Renal cortical epithelial cell (primary cell): ENCODE measurements at regions not wholly inside any gene's neighbourhood (a gene's known extent, or its start where the extent isn't known, plus 50 kb on each side); places are given as distances from the start of the nearest gene placed in this dataset.
"Not testable (repeated sequence)": the region's sequence is repeated elsewhere in the genome, so short reads cannot be mapped to it uniquely, and the experiment has no call there.

Source experiments
- DNase-seq: peaks from one replicate; pipeline ENCODE4 v3.0.0-alpha.2; 2011; ENCODE audit warnings: low read depth

DNA sequence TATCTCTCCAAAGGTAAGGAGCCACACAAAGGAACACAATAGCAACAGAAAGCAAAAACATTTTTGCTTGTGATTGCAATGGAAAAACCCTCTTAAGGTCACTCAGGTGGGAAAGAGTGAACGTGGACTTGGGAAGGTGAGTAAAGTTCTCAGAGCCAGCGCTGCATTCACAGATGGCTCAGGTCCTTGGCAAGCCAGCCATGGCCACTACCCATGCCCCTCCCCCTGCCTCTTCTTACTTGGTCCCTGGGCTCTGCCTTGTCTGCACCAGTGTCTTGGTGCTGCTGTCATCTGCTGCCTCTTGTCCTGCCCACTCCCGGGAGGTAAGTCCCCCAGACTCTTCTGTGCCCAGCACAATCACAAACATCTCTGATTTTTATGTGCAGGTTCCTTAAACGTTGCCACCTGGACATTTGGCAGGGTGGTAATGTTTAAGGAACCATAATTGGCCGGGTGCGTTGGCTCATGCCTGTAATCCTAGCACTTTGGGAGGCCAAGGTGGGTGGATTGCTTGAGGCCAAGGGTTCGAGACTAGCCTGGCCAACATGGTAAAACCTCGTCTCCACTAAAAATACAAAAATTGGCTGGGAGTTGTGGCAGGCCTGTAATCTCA lies 74.6 kb downstream of the FEM1C start:
- no peak for DNase-seq

- no peak for DNase-seq
Measured at GRCh38 chr5:115467628-115468027, 76.9 kb downstream of the FEM1C start.

DNA sequence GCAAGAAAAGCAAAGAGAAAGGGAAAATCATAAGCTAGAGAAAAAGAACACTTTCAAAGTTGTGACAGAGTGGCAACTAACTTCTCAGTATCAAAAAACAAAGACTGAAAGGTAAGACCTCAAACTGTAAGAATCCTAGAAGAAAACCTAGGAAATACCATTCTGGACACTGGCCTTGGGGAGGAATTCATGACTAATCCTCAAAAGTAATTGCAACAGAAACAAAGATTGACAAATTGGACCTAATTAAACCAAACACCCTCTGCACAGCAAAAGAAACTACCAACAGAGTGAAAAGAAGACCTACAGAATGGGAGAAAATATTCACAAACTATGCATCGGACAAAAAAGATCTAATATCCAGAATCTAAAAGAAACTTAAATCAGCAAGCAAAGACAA lies 79.1 kb downstream of the FEM1C start:
- peak; percentile 88 for DNase-seq

DNA sequence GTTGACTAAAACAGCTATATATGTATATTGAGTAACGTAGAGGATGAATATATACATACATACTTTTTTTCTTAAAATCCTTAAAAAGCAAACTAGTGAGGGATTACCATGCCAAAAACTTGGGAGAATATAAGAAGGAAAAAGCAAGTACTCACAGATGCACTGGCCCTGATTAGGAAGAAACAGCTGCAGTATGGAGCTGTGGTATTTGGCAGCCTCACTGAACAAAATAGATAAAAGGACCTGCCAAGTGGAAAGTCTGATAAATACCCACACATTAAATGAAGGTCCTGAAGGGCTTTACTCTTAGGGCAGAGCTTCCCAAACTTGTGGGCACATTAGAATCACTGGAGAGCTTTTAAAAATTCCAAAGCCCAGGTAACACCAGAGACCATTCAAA lies 80.6 kb downstream of the FEM1C start:
- no peak for DNase-seq

- peak; percentile 93 for DNase-seq
Measured at GRCh38 chr5:115461506-115462290, 82.9 kb downstream of the FEM1C start.

GRCh38 chr5:115461093-115461492 lies 83.5 kb downstream of the FEM1C start:
- DNase-seq: no peak

DNA sequence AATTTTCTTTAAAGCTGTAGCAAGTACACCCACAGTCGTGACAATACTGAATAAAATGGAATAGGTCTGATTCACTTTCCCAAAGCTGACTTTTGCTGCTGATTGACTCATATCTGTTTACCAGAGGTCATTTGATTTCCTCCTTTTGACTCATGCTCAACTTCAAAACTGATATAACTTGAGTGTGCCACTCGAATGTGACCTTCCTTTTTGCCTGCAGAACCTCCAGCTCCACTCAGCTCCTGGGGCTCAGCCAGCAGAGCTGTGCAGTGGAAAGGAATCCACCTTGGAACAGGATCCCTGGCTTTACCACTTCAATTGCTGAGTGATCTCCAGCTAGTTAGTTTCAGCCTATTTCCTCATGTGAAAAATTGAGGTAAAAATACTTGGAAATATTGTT lies 84.1 kb downstream of the FEM1C start:
- DNase-seq: peak; percentile 92

DNA sequence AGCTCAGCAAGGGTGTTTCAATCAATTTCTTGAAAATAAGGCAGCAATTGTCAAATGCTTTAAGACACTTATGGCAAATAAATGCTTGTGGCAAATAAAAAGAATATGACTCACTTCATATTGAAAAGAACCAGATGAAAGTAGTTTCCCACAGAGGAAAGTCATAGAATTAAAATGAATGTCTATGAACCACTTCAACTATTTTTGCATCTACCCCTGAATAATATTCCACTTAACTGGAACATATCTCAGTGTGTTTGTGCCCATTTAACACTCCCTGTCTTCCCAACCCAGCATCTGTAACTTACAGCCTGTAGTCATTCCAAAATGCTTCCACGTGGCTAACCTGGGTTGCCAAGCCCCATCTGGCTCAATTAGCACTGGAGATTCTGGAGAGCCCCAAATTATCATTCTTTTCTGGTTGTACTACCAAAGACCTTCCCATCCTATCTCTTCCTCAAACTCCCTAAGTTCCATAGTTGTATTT lies 84.7 kb downstream of the FEM1C start:
- DNase-seq: peak; percentile 65

DNA sequence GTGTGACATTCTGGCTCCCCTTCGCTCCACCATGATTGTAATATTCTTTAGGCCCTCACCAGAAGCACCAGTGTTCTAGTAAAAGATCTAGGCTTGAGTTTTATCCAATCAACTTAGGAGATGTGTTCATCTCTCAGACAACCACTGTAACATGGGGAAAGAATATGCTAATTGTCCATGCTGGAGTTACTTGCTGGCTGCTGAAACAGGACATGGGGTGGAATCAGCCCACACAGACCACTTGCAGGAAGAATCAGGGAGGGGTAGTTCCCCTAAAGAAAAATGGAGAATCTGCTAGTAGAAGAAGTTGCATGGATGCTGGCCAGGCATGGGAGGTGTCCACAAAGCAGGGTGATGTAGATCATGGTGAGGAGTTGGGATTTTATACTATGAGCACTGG lies 86.2 kb downstream of the FEM1C start:
- no peak for DNase-seq

- DNase-seq: peak; percentile 94
Measured at GRCh38 chr5:115458003-115458409, 86.6 kb downstream of the FEM1C start.

- peak; percentile 71 for DNase-seq
Measured at GRCh38 chr5:115457571-115457970, 87.0 kb downstream of the FEM1C start.

GRCh38 chr5:115456539-115457040 lies 88.0 kb downstream of the FEM1C start:
- no peak for DNase-seq

DNA sequence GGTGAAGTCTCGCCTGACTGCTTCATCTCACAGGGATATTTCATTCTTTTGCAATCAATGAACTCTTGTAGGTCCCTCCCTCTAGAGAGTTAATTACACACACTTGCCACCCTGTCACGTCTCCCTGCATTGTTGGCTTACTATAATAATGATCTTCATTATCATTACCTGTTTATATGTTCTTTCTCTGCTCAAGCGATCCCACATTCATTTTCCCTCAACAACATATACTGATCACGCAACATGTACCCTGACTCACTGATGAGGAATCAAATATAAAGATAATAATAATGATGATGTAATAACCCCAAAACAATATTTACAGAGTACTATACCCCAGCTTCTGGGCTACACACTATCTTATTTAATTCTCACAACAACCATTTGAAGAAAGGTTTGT lies 88.5 kb downstream of the FEM1C start:
- peak; percentile 79 for DNase-seq

- DNase-seq: peak; percentile 92
Measured at GRCh38 chr5:115455301-115455707, 89.3 kb downstream of the FEM1C start.

GRCh38 chr5:115453391-115454095 lies 91.0 kb downstream of the FEM1C start:
- no peak for DNase-seq

- peak; percentile 52 for DNase-seq
Measured at GRCh38 chr5:115452536-115453235, 91.9 kb downstream of the FEM1C start.

DNA sequence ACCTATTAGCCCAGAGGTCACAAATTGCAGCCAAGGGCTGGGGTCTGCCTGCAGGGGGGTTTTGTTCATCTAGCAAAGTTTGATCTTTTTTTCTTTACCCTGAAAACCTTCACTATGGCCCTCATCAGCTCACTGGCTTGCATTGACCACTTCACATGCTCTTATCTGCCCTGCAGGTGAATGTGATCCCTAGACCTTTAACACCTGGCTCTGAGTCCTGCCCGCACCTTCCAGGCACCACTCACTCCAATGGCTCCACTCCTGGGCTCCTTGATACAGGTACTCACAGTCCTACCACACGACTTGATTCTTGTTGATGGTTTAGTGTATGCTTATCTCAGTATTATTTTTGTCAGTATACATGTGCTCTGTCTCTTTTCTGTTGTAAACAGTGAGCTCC lies 92.5 kb downstream of the FEM1C start:
- DNase-seq: no peak

- DNase-seq: peak; percentile 90
Measured at GRCh38 chr5:115450741-115451140, 93.8 kb downstream of the FEM1C start.

- not testable (repeated sequence) for DNase-seq
Measured at GRCh38 chr5:115448630-115449029, 95.9 kb downstream of the FEM1C start.

DNA sequence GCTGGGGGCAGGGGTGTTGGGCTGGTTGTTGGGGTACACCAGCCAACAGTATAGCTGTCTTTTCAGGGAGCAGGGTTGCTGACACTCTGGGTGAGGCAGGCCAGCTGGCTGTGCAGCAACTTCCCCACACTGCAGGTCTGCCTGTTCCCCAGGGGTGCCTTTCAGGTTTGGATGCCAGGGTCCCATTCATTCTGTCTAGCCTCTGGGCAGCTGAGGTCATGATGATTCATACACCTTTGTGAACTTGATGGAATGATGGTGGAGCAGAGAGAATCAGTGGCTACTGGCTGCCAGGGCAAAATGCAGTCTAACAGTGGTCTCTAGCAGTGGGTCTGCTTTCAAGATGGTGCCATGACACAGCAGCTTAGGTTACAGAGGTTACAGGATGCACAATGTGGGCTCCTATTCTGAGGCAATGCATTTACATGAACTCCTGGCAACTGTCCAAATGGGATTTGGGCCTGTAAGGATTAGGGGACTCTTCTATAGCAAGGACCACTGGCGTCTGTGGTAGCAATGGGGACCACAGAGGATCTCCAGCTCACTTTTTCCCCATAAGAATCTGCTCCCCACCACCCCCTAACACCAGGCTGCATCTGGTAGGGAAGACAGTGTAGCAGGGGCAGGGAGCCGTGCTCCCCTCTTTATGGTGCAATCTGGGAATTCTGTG lies 103.7 kb downstream of the FEM1C start:
- no peak for DNase-seq

- DNase-seq: no peak
Measured at GRCh38 chr5:115439639-115440038, 104.9 kb downstream of the FEM1C start.
